Duodenal mucosa (tissue), 2 donors: ENCODE measurements at regions not wholly inside any gene's neighbourhood (a gene's known extent, or its start where the extent isn't known, plus 50 kb on each side); places are given as distances from the start of the nearest gene placed in this dataset.
"Not testable (repeated sequence)": the region's sequence is repeated elsewhere in the genome, so short reads cannot be mapped to it uniquely, and the experiment has no call there.

Source experiments
- H3K27ac ChIP-seq: one replicate; pipeline ENCODE4 v1.7.0; 2013; ENCODE audit warnings: low read depth, low read length
- H3K27me3 ChIP-seq, 2 donors: one replicate each; pipeline ENCODE4 v1.7.0; 2013; ENCODE audit warnings: low read length in 2 of 2, control low read depth in 1 of 2; ENCODE audit not compliant: insufficient read depth in 2 of 2, control insufficient read depth in 1 of 2
- H3K36me3 ChIP-seq, 2 donors: one replicate each; pipeline ENCODE4 v1.7.0; 2013; ENCODE audit warnings: low read length in 2 of 2, control low read depth in 1 of 2; ENCODE audit not compliant: insufficient read depth in 2 of 2, control insufficient read depth in 1 of 2
- H3K4me1 ChIP-seq, 2 donors: one replicate each; pipeline ENCODE4 v1.7.0; 2013; ENCODE audit warnings: low read length in 2 of 2, control low read depth in 1 of 2; ENCODE audit not compliant: insufficient read depth in 2 of 2, control insufficient read depth in 1 of 2
- H3K4me3 ChIP-seq, 2 donors: one replicate each; pipeline ENCODE4 v1.7.0; 2013; ENCODE audit warnings: low read length in 2 of 2, low read depth in 1 of 2
- H3K9ac ChIP-seq, 2 donors: one replicate each; pipeline ENCODE4 v1.7.0; 2013; ENCODE audit warnings: low read length in 2 of 2, low read depth in 1 of 2
- H3K9me3 ChIP-seq, 2 donors: one replicate each; pipeline ENCODE4 v1.7.0; 2013; ENCODE audit warnings: low read length in 2 of 2, control low read depth in 1 of 2; ENCODE audit not compliant: control insufficient read depth in 1 of 2

DNA sequence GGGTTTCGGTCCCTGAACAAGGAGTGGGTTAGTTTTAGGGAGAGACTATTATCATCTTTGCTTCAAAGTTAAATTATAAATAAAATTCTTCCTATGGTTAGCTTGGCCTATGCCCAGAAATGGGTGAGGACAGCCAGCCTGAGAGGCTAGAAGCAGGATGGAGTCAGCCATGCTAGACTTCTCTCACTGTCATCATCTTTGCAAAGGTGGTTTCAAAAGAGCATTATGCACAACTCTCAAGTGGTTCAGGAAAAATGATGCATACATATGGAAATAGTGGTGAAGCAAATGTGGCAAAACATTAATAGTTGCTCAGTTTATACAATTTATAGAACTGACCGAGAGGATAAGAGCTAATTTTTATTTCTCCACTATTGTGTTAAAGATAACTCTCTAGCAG is 124.3 kb upstream of the FOXN2 start:
- Histone ChIP-seq H3K27me3 (no peaks in the 10 kb centered on the region), H3K9ac (no peak overlapping the region), H3K36me3 (no peaks in the 10 kb centered on the region), H3K9me3 (no peaks in the 10 kb centered on the region), H3K4me3 (no peak overlapping the region), H3K27ac (no peak overlapping the region), H3K4me1 (no peaks in the 10 kb centered on the region)

DNA sequence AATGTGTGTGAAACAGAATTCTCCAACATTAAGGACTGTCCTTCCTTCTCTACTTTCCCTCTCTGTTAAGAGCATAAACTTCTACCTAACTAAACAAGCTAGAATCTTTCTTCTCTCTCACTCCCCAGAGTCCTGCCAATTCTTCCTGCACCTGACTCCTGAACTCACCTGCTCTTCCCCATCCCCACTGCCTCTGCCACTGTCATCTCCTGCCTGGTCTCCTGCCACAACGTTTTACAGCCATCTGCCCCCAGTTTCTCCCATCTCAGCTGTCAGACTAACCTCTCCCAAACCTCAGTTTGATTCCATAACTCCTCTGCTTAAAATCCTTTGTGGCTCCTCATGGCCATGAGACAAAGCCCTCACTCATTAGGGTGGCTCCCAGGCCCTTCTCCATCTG is 119.8 kb upstream of the FOXN2 start:
- Histone ChIP-seq H3K4me1 (peaks cover 3 to 14% of the 10 kb centered on the region in 2 donors), H3K9me3 (no peaks in the 10 kb centered on the region), H3K4me3 (no peak overlapping the region), H3K9ac (no peak overlapping the region), H3K27me3 (no peaks in the 10 kb centered on the region), H3K27ac (no peak overlapping the region), H3K36me3 (no peaks in the 10 kb centered on the region)

DNA sequence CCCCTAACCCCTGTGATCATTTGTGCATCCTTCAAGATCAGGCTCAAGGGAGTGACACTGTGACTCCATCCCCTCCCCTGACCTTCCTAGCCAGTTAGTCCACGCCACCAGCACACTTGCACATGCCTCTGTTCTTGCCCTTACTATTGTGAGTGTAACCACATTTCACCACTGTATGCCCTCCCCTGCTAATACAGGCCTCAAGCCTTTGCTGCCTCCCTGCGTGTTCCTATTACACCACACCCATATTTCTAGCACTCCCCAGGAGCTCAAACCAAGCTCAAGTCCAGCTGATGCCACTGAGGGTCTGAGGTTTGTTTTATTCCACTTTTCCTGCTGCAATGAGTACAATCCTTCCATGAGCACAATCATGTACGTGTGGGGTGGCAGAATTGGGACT is 119.3 kb upstream of the FOXN2 start:
- Histone ChIP-seq H3K9ac (no peak overlapping the region), H3K4me3 (no peak overlapping the region), H3K9me3 (no peaks in the 10 kb centered on the region), H3K4me1 (peaks cover 3 to 14% of the 10 kb centered on the region in 2 donors), H3K27me3 (no peaks in the 10 kb centered on the region), H3K36me3 (no peaks in the 10 kb centered on the region), H3K27ac (no peak overlapping the region)

DNA sequence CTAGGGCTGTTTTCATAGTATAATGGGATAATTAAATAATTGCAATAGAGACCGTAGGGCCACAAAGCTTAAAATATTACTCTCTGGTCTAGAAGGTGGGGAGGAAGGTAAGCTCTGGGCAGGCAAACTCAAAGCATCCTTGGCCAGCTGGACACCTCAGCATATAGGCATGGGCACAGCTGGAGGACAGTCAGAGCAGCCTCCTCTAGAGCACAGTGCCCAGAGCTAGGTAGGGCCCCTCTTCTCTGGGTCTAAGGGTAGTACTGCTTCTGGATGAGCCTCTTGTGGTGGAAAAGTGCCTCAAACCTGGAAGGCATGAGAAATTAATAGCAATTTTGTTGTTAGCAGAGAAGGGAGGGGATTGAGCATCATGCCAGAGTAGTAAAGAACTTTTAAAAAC is 116.9 kb upstream of the FOXN2 start:
- no peak overlapping the region for H3K9ac ChIP-seq
- H3K36me3 ChIP-seq = no peaks in the 10 kb centered on the region
- no peak overlapping the region for H3K4me3 ChIP-seq
- no peaks in the 10 kb centered on the region for H3K27me3 ChIP-seq
- no peak overlapping the region for H3K27ac ChIP-seq
- H3K9me3 ChIP-seq = no peaks in the 10 kb centered on the region
- H3K4me1 ChIP-seq = peaks cover 3 to 14% of the 10 kb centered on the region in 2 donors

DNA sequence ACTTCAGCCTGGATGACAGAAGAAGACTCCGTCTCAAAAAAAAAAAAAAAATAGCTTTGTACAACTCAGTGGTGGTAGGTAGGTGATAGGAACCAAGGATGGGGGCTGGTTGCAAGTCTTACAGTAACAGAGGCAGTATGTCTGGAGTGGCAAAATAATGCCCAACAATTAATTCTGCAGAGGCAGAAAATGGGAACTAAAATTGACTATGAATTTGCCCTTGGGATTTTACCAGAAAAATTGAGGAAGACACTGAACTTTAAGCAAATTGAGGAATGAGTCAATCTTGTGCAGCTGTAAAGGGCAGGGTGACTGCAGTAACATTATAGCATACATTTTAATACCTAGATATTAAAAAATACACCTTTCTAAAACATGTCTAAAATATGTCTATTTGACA is 116.1 kb upstream of the FOXN2 start:
- no peaks in the 10 kb centered on the region for H3K27me3 ChIP-seq

DNA sequence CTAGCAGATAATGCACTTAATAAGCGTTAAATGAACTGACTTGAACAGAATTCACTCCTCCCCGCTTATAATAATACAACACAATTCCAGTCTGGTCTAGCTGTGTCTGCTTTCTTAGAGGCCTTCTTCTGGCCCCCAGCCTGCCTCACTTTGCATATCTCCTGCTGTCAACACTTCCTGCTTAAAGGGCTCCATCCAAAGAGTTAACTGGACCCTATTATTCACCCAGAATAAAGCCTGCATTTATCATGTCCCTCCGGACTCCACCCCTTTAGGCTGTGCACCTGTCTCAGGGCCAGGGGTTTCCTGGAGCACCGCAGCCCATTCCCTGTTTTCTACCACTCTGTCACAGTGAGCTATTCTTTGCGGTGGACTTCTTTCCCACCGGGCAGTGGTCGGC is 115.4 kb upstream of the FOXN2 start:
- no peak overlapping the region for H3K4me3 ChIP-seq
- peaks cover 3 to 14% of the 10 kb centered on the region in 2 donors for H3K4me1 ChIP-seq
- no peaks in the 10 kb centered on the region for H3K9me3 ChIP-seq
- no peak overlapping the region for H3K9ac ChIP-seq
- no peaks in the 10 kb centered on the region for H3K27me3 ChIP-seq
- H3K27ac ChIP-seq = no peak overlapping the region
- H3K36me3 ChIP-seq = no peaks in the 10 kb centered on the region

More for the DNA sequence above, 116.1 kb upstream of the FOXN2 start:
- Histone ChIP-seq H3K4me1 (peaks cover 3 to 14% of the 10 kb centered on the region in 2 donors), H3K4me3 (no peak overlapping the region), H3K27ac (no peak overlapping the region), H3K9ac (no peak overlapping the region), H3K9me3 (no peaks in the 10 kb centered on the region), H3K36me3 (no peaks in the 10 kb centered on the region)

DNA sequence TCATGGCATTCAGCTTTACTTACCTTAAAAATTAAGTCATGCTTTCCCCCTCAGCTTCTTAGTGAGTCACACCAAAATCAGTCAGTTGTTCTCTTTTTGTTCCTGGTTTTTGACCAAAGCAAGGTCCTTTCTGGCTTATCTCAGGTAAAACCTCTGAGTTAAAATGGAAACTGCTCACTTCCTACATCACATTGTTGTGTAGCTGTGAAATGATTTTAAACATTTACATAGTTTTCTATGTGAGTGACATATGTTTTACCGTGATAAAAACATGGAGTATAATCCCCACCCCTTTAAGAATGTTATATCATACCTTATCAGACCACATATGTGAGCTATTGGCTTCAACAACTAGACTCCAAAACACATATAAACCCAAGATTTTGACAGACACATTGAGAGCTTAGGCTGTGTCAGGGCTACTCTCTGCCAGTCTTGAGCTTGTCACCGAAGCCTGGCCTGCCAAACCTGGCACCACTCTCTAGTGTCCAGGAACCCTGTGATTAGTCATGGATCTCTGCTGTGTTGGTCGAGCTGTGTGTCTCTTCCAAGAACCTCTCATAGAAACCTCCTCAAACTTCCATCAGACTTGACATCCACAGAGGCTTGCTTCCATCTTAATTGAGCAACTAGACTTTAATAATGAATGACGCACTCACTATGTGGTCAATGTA is 113.7 kb upstream of the FOXN2 start:
- H3K4me1 ChIP-seq = peaks cover 3 to 14% of the 10 kb centered on the region in 2 donors
- no peak overlapping the region for H3K27ac ChIP-seq
- no peak overlapping the region for H3K4me3 ChIP-seq
- no peaks in the 10 kb centered on the region for H3K27me3 ChIP-seq
- H3K9me3 ChIP-seq = no peaks in the 10 kb centered on the region
- H3K36me3 ChIP-seq = no peaks in the 10 kb centered on the region
- H3K9ac ChIP-seq = no peak overlapping the region

DNA sequence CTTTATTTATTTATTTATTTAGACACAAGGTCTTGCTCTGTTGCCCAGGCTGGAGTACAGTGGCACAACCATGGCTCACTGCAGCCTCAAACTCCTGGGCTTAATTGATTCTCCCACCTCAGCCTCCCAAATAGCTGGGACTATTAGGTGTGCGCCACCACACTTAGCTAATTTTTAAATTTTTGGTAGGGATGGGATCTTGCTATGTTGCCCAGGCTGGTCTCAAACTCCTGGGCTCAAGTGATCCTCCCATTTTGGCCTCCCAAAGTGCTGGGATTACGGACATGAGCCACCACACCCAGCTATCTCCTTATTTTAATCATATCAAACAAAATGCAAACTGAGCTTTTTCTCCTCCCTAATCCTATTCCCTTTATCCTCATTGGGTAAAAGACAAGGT is 113.0 kb upstream of the FOXN2 start:
- not testable (repeated sequence) for H3K27ac ChIP-seq, H3K36me3 ChIP-seq, H3K9me3 ChIP-seq, H3K27me3 ChIP-seq, H3K9ac ChIP-seq, H3K4me3 ChIP-seq
- H3K4me1 ChIP-seq = peaks cover 3 to 10% of the 10 kb centered on the region in 2 donors

DNA sequence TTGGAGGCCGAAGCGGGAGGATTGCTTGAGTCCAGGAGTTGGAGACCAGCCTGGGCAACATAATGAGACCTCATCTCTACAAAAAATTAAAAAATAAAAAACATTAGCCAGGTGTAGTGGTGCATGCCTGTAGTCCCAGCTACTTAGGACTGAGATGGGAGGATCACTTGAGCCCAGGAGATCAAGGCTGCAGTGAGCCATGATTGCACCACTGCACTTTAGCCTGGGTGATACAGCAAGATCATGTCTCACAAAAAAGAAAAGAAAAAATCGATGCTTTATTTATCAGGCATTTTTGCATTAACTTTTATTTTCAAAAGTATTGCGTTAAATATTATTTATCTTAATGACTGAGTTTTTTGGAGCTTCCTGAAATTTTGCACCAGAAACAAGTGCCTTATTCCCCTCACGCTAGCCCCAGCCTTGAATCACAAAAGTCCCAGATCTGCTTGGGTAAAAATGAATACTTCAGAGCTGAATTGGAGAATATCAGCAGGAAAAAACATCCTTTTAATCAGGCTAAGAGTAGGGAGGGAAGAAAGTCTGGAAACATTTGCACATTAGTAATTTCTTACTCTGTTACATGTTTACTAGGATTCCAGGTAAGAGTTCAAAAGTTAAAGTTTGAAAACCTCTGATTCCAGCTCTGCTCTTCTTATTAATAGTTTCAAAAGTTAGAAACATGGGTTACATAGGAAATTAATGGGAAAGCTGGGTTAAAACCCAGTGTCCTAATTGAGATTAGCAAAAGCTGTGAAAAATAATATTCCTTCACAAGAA is 111.4 kb upstream of the FOXN2 start:
- H3K9me3 ChIP-seq = no peaks in the 10 kb centered on the region

DNA sequence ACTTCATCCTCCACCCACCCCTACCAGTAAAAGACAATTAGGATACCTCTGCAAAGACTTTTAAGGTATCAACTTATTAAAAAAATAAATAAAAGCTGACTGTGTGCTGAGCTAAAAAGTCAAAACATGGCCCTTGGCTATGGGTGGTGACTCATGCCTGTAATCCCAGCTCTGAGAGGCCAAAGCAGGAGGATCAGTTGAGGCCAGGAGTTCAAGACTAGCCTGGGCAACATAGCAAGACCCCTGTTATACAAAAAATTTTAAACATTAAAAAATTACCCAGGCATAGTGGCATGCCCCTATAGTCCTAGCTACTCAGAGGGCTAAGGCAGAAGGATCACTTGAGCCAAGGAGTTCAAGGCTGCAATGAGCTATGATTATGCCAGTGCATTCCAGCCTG is 110.8 kb upstream of the FOXN2 start:
- no peak overlapping the region for H3K9ac ChIP-seq
- no peak overlapping the region for H3K4me3 ChIP-seq
- H3K36me3 ChIP-seq = no peaks in the 10 kb centered on the region
- H3K4me1 ChIP-seq = no peaks in the 10 kb centered on the region
- no peaks in the 10 kb centered on the region for H3K27me3 ChIP-seq
- H3K27ac ChIP-seq = no peak overlapping the region
- no peaks in the 10 kb centered on the region for H3K9me3 ChIP-seq

More for the DNA sequence above, 111.4 kb upstream of the FOXN2 start:
- Histone ChIP-seq H3K27me3 (no peaks in the 10 kb centered on the region), H3K27ac (no peak overlapping the region), H3K4me1 (no peaks in the 10 kb centered on the region), H3K9ac (no peak overlapping the region), H3K36me3 (no peaks in the 10 kb centered on the region), H3K4me3 (no peak overlapping the region)
